Central memory CD8-positive, alpha-beta T cell (primary cell): ENCODE measurements at regions not wholly inside any gene's neighbourhood (a gene's known extent, or its start where the extent isn't known, plus 50 kb on each side); places are given as distances from the start of the nearest gene placed in this dataset.
"Not testable (repeated sequence)": the region's sequence is repeated elsewhere in the genome, so short reads cannot be mapped to it uniquely, and the experiment has no call there.

Source experiments
- ATAC-seq: fragments of 150-1000 bp; cut with Tn5 transposase; replicated peaks from 2 replicates; pipeline ENCODE4 v1.10.0; 2022; ENCODE audit warnings: mild to moderate bottlenecking, moderate FRiP score, moderate number of reproducible peaks; ENCODE audit not compliant: poor library complexity, severe bottlenecking; ENCODE audit errors: extremely low read depth
- DNase-seq, 2 donors: peaks; one replicate each; pipeline ENCODE4 v3.0.0; 2021; ENCODE audit warnings: low spot score in 2 of 2
- H3K27ac Mint-ChIP-seq: one replicate; pipeline ENCODE4 v1.8.0; 2022; ENCODE audit warnings: low read depth, mild to moderate bottlenecking, moderate library complexity, mixed read lengths
- H3K27me3 Mint-ChIP-seq: one replicate; pipeline ENCODE4 v1.8.0; 2022; ENCODE audit warnings: mixed read lengths
- H3K36me3 Mint-ChIP-seq: one replicate; pipeline ENCODE4 v1.8.0; 2022; ENCODE audit warnings: mild to moderate bottlenecking, moderate library complexity, mixed read lengths; ENCODE audit not compliant: insufficient read depth
- H3K4me1 Mint-ChIP-seq: one replicate; pipeline ENCODE4 v1.8.0; 2022; ENCODE audit warnings: mixed read lengths
- H3K4me3 Mint-ChIP-seq: one replicate; pipeline ENCODE4 v1.8.0; 2022; ENCODE audit warnings: mild to moderate bottlenecking, moderate library complexity, mixed read lengths
- H3K9me3 Mint-ChIP-seq: one replicate; pipeline ENCODE4 v1.8.0; 2022; ENCODE audit warnings: mixed read lengths

DNA sequence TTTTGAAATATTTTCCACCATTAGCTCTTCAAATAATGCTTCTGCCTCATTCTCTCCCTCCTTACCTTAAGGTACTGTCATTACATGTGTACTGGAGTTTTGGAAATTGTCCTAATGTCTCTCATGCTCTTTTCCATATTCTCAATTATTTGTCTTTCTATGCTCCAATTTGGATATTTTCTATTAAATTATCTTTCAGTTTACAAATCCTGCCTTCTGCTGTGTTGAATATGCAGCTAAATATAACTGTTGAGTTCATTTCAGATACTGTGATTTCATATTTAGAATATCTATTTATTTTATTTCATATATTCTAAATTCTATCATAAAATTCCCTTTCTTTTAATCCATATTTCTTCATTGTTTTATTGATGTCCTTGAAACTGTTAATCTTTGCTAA lies 388.0 kb upstream of the CDIN1 start:
- ATAC-seq (no peak), DNase-seq (no peak)
- Mint-ChIP-seq H3K4me1 (no peaks in the 10 kb centered on the region), H3K36me3 (no peaks in the 10 kb centered on the region), H3K9me3 (peaks cover 7% of the 10 kb centered on the region), H3K27me3 (no peaks in the 10 kb centered on the region), H3K27ac (no peak overlapping the region), H3K4me3 (no peak overlapping the region)

DNA sequence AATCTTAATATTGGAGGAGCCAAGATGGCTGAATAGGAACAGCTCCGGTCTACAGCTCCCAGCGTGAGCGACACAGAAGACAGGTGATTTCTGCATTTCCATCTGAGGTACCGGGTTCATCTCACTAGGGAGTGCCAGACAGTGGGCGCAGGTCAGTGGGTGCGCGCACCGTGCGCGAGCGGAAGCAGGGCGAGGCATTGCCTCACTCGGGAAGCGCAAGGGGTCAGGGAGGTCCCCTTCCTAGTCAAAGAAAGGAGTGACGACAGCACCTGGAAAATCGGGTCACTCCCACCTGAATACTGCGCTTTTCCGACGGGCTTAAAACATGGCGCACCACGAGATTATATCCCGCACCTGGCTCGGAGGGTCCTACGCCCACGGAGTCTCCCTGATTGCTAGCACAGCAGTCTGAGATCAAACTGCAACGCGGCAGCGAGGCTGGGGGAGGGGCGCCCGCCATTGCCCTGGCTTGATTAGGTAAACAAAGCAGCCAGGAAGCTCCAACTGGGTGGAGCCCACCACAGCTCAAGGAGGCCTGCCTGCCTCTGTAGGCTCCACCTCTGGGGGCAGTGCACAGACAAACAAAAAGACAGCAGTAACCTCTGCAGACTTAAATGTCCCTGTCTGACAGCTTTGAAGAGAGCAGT lies 383.9 kb upstream of the CDIN1 start:
- H3K36me3 Mint-ChIP-seq, H3K27ac Mint-ChIP-seq, ATAC-seq, H3K4me3 Mint-ChIP-seq, H3K9me3 Mint-ChIP-seq, H3K4me1 Mint-ChIP-seq, DNase-seq, H3K27me3 Mint-ChIP-seq: not testable (repeated sequence)

DNA sequence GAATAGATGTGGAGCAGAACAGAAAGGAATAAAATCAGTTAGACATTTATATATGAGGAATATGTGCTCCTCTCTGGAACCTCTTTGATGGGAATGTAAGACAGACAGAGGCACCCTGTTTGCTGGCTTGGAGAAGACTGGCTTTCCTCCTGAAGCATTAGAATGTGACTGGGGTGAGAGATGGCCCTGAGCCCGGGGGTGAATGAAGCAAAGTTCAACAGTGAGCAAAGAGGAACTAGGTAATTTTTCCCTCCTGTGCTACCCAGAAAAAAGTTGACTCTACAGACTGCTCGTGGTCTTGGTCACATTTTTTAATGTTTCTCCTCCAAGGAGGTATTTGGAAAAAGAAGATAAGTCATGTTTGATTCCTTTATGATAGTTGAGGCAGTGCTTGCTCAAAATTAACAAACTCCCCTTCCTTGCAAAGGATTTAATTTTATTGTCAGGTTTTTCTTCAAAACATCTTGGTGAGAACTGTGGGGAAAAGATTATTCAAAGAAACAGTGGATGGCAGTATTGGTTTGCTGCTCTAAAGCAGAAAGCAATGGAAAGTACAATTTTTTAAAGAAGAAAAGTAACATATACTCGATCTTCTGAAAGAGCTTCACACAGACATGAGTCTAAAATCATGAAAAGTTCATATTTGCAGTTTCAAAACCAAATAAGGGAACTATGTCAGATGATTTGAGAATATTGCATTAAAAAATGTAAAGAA lies 370.4 kb upstream of the CDIN1 start:
- DNase-seq: no peak
- peaks cover 19% of the 10 kb centered on the region for H3K9me3 Mint-ChIP-seq
- no peak overlapping the region for H3K27ac Mint-ChIP-seq
- H3K36me3 Mint-ChIP-seq: no peaks in the 10 kb centered on the region
- no peak overlapping the region for H3K4me3 Mint-ChIP-seq
- ATAC-seq: no peak
- H3K4me1 Mint-ChIP-seq: no peaks in the 10 kb centered on the region
- no peaks in the 10 kb centered on the region for H3K27me3 Mint-ChIP-seq

GRCh38 chr15:36210426-36210825 lies 369.0 kb upstream of the CDIN1 start:
- H3K36me3 Mint-ChIP-seq: no peaks in the 10 kb centered on the region
- DNase-seq (no peak), ATAC-seq (no peak)
- no peaks in the 10 kb centered on the region for H3K27me3 Mint-ChIP-seq
- no peaks in the 10 kb centered on the region for H3K4me1 Mint-ChIP-seq
- H3K4me3 Mint-ChIP-seq: no peak overlapping the region
- peaks cover 19% of the 10 kb centered on the region for H3K9me3 Mint-ChIP-seq
- no peak overlapping the region for H3K27ac Mint-ChIP-seq

DNA sequence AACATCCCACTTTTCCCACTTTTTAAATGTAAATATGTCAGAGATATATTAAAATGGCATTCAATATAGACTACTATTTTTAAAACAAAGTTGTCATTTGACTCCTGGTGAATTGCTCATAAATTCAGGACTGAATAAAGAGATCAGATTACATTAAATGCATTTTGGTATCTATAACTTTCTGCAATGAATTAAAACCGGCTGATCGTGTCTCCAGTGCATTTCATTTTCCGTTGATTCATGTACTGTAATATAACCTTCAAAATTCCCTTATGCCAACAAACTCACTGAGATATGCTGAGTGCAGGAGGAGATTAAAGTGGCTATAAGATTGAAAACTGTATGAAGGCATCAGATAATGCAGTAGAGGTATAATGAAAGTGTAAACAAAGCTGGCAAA lies 361.1 kb upstream of the CDIN1 start:
- no peaks in the 10 kb centered on the region for H3K9me3 Mint-ChIP-seq
- H3K4me1 Mint-ChIP-seq: no peaks in the 10 kb centered on the region
- no peak overlapping the region for H3K4me3 Mint-ChIP-seq
- H3K27me3 Mint-ChIP-seq: no peaks in the 10 kb centered on the region
- H3K36me3 Mint-ChIP-seq: no peaks in the 10 kb centered on the region
- no peak for DNase-seq
- ATAC-seq: no peak
- no peak overlapping the region for H3K27ac Mint-ChIP-seq

- Mint-ChIP-seq H3K36me3 (no peaks in the 10 kb centered on the region), H3K4me1 (no peaks in the 10 kb centered on the region), H3K4me3 (no peak overlapping the region), H3K27me3 (no peaks in the 10 kb centered on the region), H3K9me3 (no peaks in the 10 kb centered on the region), H3K27ac (no peak overlapping the region)
- DNase-seq: no peak
- ATAC-seq: no peak
These were observed 360.4 kb upstream of the CDIN1 start for GRCh38 chr15:36218991-36219390.

DNA sequence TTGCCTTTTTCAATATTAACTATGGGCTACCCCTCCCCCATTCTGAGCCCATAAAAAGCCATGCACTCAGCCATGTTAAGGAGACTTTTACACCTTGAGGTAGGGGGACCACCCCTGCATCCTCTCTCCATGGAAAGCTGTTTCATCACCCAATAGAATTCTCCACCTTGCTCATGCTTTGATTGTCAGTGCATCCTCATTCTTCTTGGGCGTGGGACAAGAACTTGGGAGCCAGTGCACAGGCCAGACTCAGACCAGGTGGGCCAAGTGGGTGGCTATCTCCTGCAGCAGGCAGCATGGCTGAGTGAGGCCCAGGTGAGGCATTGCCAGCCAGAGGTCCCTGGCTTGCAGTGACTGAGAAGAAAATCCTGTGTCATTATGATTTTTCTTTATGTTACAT lies 357.4 kb upstream of the CDIN1 start:
- Mint-ChIP-seq H3K27me3 (no peaks in the 10 kb centered on the region), H3K4me1 (no peaks in the 10 kb centered on the region)

GRCh38 chr15:36230776-36231175 lies 348.6 kb upstream of the CDIN1 start:
- DNase-seq: no peak
- H3K9me3 Mint-ChIP-seq: peaks cover 10% of the 10 kb centered on the region
- no peaks in the 10 kb centered on the region for H3K4me1 Mint-ChIP-seq
- H3K36me3 Mint-ChIP-seq: no peaks in the 10 kb centered on the region
- no peak overlapping the region for H3K27ac Mint-ChIP-seq
- H3K4me3 Mint-ChIP-seq: no peak overlapping the region
- H3K27me3 Mint-ChIP-seq: no peaks in the 10 kb centered on the region
- no peak for ATAC-seq

More for the DNA sequence above, 357.4 kb upstream of the CDIN1 start:
- no peak overlapping the region for H3K27ac Mint-ChIP-seq
- H3K9me3 Mint-ChIP-seq: no peaks in the 10 kb centered on the region
- ATAC-seq (no peak), DNase-seq (no peak)
- H3K4me3 Mint-ChIP-seq: no peak overlapping the region
- no peaks in the 10 kb centered on the region for H3K36me3 Mint-ChIP-seq

GRCh38 chr15:36232491-36232890 lies 346.9 kb upstream of the CDIN1 start:
- no peak for ATAC-seq
- DNase-seq: no peak
- Mint-ChIP-seq H3K27ac (no peak overlapping the region), H3K4me3 (no peak overlapping the region), H3K27me3 (no peaks in the 10 kb centered on the region), H3K36me3 (no peaks in the 10 kb centered on the region), H3K4me1 (no peaks in the 10 kb centered on the region), H3K9me3 (peaks cover 10% of the 10 kb centered on the region)

GRCh38 chr15:36234743-36235142 lies 344.7 kb upstream of the CDIN1 start:
- DNase-seq (no peak), ATAC-seq (no peak)
- H3K9me3 Mint-ChIP-seq: peaks cover 10% of the 10 kb centered on the region
- H3K27ac Mint-ChIP-seq: no peak overlapping the region
- H3K36me3 Mint-ChIP-seq: no peaks in the 10 kb centered on the region
- no peak overlapping the region for H3K4me3 Mint-ChIP-seq
- H3K4me1 Mint-ChIP-seq: no peaks in the 10 kb centered on the region
- H3K27me3 Mint-ChIP-seq: no peaks in the 10 kb centered on the region

DNA sequence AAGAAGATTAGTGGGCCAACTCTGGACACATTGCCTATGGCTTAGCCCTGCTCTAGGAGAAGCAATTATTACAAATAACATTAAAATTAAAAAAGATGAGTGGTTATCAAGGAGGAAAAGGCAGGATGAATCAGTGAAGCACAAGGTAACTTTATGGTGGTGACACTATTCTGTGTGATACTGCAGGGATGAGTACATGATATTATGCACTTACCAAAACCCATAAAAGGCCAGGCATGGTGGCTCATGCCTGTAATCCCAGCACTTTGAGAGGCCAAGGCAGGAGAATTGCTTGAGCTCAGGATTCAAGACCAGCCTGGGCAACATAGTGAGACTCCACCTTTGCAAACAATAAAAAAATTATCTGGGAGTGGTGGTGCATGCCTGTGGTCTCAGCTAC lies 344.3 kb upstream of the CDIN1 start:
- H3K4me3 Mint-ChIP-seq: no peak overlapping the region
- ATAC-seq (no peak), DNase-seq (no peak)
- H3K36me3 Mint-ChIP-seq: no peaks in the 10 kb centered on the region
- no peaks in the 10 kb centered on the region for H3K4me1 Mint-ChIP-seq
- H3K27ac Mint-ChIP-seq: no peak overlapping the region
- H3K27me3 Mint-ChIP-seq: no peaks in the 10 kb centered on the region
- H3K9me3 Mint-ChIP-seq: peaks cover 10% of the 10 kb centered on the region

DNA sequence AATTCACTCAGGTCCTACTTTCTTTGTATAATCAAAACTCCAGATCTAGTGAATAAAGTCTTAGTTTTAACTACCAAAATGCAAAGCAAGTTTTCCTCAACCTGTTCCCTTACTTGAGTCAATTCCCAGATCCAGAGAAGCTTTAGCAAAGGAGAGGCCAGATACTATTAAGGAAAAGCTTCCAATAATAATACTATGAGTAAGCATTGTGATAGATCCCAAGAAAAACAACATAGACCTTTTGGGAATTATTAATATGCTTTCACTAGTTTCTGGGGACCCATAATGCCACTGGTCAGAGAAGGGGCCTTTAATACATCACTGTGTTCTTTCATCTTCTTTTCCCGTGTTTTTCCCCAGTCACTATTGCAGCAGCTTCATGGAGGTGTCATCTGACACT lies 339.9 kb upstream of the CDIN1 start:
- Mint-ChIP-seq H3K27ac (no peak overlapping the region), H3K4me3 (no peak overlapping the region), H3K4me1 (no peaks in the 10 kb centered on the region), H3K9me3 (peaks cover 5% of the 10 kb centered on the region), H3K27me3 (no peaks in the 10 kb centered on the region), H3K36me3 (no peaks in the 10 kb centered on the region)
- DNase-seq (no peak), ATAC-seq (no peak)

DNA sequence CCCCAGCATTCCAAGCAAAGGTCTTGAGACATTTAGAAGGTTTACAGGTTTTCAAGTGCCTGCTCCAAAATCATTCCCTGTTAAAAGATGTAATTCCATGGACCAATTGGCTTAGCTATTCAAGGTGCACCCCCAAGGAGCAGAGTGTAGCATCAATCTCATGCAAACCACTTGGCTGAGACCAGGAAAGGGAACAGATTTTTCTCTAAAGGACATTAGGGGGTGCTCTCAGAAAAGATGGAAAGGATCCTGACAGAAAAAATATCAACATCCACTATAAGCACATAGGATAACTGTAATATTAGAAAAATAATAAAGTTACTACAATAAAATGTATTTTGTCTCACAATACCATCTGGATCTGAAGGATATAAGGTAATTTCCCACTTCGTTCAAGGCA lies 328.0 kb upstream of the CDIN1 start:
- no peaks in the 10 kb centered on the region for H3K4me1 Mint-ChIP-seq

More for the DNA sequence above, 328.0 kb upstream of the CDIN1 start:
- H3K27ac Mint-ChIP-seq: no peak overlapping the region
- H3K36me3 Mint-ChIP-seq: no peaks in the 10 kb centered on the region
- DNase-seq (no peak), ATAC-seq (no peak)
- H3K27me3 Mint-ChIP-seq: no peaks in the 10 kb centered on the region
- H3K4me3 Mint-ChIP-seq: no peak overlapping the region
- H3K9me3 Mint-ChIP-seq: peaks cover under 1% of the 10 kb centered on the region
